ELR (cell line): ENCODE measurements at regions not wholly inside any gene's neighbourhood (a gene's known extent, or its start where the extent isn't known, plus 50 kb on each side); places are given as distances from the start of the nearest gene placed in this dataset.
A peak's percentile ranks its signal among the peaks of the same experiment; 100 is the strongest.

Source experiments
- DNase-seq: peaks from one replicate; pipeline ENCODE4 v3.0.0-alpha.2; 2015; ENCODE audit warnings: low read depth

DNA sequence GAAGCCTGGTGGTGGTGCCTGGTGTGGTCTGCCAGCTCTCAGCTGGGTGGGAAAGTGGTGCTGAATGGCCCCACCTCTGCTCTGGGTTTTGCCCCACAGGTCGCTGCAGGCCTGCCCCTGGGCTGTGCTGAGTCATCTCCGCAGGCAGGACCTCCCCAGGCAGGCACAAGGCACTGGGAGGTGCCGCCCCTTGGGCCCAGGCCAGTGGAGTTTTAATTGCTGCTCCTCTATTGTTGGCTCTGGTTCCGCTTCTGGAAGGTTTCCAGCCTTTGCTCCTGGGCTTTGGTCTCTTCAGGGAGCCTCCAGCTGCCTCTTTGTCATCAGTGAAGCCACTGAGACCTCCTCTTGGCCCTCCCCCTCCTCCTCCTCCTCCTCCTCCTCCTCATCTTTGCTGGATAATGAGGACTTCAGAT lies 180.3 kb upstream of the GRB10 start:
- peak; percentile 41 for DNase-seq

DNA sequence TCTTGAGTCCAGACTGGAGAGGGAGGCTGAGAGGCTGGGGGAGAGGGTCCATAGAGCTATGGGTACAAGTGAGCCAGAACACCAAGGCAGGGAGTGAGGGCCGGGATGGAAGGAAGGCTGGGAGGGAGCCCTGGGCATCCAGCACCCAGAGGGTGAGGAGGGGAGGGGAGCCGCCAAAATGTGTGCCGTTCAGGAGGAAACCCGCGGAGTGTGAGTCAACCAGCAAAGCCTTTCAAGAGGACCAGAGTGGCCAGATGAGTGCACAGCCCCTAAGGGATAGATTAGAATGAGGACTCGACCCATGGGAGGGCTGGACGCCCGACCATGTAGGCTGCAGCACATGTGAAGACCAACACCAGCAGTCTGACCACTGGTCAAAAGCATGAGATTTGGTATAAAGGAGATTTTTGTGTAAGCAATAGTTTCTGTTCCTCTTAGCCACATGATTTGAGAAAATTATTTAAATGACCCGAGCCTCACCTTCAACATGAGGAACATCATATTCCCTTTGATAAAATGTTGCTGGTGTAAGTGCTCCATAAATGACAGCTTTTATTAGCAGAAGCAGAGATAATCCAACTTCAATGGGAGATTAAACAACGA lies 179.7 kb upstream of the GRB10 start:
- DNase-seq = no peak

DNA sequence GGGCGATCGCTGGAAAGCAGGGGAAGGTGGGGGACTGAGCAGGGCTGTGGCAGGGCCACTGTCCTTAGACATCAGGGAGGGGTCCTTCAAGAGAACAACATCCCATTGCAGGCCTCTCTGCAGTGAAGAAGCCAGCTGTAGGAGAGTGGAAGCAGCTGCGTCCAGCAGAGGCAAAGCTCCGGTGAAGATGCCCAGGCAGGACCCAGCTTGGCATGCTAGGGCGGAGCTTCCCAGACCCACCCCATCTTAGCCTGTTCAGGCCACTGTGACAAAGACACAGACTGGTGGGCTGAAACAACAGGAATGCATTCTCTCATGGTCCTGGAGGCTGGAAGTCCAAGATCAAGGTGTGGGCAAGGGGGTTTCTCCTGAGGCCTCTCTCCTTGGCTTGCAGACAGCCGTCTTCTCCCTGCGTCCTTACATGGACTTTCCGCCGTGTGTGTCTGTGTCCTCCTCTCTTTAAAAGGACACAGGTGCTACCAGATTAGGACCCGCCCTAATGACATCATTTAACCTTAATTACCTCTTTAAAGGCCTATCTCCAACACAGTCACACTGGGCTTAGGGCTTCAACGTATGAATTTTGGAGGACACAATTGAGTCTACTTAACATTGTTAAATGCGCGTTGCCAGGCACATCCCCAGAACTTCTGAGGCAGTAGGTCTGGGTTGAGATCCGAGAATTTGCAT lies 178.1 kb upstream of the GRB10 start:
- no peak for DNase-seq

DNA sequence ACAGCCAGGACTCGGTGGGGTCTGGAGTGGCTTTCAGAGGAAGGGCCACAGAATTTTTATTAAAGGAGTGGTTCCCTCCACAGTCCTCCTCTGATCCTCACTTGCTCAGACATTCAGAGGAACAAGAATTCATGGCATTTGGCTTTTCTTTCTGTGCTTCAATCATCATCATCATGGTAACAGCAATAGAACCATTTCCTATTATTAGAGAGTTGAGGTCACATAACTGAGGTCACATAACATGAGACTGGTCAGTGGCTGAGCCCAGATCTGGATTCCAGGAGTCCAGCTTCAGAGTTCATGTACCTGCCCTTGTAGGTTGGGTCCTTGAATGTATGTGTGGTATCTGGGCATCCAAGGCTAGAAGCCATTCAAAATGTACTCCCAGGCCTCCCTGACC lies 177.3 kb upstream of the GRB10 start:
- DNase-seq = no peak

- no peak for DNase-seq
These were observed 176.9 kb upstream of the GRB10 start for GRCh38 chr7:50959560-50959959.

GRCh38 chr7:50957855-50958254 lies 175.2 kb upstream of the GRB10 start:
- DNase-seq = no peak

GRCh38 chr7:50957431-50957830 lies 174.7 kb upstream of the GRB10 start:
- no peak for DNase-seq

DNA sequence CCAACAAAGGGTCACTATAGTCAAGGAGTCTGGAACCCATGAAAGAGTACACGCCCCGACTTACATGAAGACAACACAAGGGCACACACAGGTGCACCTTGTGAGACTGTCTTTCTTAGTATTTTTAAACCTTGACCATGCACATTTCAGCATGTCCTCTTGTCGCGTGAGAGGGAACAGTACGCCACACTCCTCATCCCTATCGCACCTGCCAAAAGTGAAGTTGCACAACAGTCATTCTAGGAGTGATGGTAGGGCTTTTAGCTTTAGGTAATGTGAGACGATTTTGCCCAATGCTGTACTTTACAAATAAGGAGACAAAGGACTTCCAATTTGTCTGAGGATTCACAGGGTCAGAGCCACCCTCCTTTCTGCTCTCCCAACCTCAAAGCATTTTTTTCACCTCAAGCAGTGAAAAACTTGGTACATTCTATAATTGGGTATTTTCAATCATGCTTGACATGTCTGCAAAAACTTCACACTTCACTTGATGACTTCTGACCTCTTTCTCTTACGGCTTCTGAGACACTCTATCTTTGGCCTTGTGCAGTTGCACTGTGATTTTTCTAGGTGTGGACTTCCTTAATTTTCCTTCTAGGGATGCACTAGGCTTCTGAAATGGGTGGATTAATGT lies 173.9 kb upstream of the GRB10 start:
- DNase-seq = no peak

GRCh38 chr7:50954716-50955115 lies 172.0 kb upstream of the GRB10 start:
- DNase-seq = no peak

- no peak for DNase-seq
These were observed 171.5 kb upstream of the GRB10 start for GRCh38 chr7:50954245-50954644.

DNA sequence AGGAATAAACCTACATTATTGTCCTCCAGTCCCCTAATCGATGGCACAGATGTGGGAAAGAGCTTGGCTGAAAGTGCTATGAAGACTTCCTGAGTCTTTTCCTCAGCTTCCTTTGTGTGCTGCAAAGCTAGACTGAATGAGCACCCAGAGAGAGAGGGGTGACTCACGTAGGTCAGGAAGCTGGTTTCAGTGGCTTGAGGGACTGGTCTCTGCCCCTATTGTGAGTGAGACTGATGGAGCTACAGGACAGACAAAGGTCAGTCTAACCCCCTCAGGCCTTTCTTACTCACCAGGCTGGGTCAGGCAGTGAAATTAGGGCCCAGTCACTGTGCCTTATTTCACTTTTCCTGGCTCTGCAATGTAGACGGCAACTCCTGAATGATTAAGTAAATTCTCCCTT lies 171.1 kb upstream of the GRB10 start:
- DNase-seq = peak; percentile 69

DNA sequence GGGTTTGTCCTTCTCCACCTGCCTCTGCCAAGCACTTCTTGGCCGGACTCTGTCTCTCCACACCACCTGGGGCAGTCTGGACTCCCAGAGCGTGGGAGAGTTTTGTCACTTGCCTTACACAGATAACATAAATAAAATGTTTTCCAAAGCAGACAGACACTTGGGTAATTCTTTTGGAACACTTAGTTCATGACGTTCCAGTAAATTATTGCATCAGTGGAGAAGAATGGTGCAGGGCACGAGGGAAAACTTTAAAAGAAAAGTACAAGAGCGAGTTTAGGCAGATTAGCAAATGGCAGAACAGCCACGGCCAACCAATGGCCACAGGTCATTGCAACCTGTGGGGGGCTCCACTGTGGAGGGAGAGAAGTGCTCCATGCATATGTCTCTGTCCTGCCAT lies 170.6 kb upstream of the GRB10 start:
- no peak for DNase-seq

- no peak for DNase-seq
These were observed 169.8 kb upstream of the GRB10 start for GRCh38 chr7:50952544-50952943.

DNA sequence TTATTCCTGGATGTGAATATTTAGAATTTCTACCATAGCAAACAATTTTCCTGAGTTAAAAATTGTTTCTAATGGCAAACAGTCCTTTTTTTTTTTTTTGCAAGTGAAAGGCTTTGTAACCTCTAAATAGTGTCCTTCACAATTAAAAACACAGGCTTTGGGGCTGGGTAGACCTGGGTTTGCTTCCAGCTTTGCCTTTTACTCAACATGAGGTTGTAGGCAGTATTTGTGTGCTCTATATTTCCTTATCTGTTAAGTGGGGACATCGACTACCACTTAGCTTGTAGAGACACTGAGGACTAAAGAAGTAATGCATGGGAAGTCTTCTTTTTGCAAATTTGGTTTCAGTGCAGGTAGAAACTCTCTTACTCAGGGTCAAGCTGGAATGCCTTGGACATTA lies 169.4 kb upstream of the GRB10 start:
- no peak for DNase-seq

- DNase-seq = no peak
These were observed 160.8 kb upstream of the GRB10 start for GRCh38 chr7:50943482-50943881.

DNA sequence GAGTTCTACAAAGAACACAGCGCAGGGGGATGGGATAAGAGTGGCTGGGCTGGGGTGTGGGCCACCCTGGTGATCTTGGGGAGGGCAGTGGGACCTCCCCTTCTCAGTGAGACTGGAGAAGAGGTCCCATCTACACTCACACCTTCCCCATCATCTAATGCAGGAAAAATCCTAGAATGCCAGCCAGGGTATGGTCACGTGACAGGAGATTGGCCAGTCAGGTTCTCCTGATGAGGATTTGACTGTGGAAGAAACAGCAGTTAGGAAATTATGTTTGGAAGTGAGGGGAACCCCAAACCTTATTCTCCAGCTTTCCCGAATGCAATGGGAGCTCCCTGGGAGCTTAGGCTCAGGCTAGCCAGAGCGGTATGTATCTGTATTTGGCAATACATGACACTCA lies 158.8 kb upstream of the GRB10 start:
- no peak for DNase-seq

- no peak for DNase-seq
These were observed 157.9 kb upstream of the GRB10 start for GRCh38 chr7:50940621-50941020.

- no peak for DNase-seq
These were observed 156.3 kb upstream of the GRB10 start for GRCh38 chr7:50939021-50939420.

DNA sequence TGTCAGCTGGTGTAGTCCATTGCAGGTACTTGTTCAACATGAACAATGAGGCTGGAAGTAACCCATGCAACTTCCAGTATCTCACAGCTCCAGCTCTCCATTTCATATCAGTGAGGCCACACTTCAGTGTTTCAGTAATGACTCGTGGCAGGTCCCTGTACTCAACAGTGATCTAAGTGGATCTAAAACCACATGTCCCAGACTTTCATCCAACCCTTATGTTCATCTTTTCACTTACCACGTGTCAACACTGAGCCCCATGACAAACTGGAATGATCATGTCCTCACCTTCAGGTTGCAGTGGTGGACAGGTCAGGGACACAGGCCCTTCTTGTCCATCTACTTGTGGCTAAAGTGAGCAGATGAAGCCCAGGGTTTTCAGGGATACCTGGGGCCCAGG lies 155.0 kb upstream of the GRB10 start:
- DNase-seq = no peak

DNA sequence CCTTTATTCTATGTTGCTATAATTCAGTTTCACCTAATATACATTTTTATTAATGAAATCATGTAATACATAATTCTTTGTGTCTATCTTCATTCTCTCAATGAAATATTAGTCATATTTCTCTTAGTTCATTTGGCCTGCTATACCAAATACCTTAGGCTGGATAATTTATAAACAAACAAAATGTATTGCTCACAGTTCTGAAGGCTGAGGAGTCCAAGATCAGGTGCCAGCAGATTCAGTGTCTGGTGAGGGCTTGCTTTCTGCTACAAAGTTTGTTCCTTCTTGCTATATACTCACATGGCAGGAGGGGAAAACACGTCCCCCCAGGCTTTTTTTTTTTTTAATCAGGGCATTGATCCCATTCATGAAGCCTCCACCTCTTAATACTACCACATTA lies 143.4 kb upstream of the GRB10 start:
- no peak for DNase-seq

- no peak for DNase-seq
These were observed 140.8 kb upstream of the GRB10 start for GRCh38 chr7:50923476-50923875.

- no peak for DNase-seq
These were observed 138.6 kb upstream of the GRB10 start for GRCh38 chr7:50921114-50921813.

DNA sequence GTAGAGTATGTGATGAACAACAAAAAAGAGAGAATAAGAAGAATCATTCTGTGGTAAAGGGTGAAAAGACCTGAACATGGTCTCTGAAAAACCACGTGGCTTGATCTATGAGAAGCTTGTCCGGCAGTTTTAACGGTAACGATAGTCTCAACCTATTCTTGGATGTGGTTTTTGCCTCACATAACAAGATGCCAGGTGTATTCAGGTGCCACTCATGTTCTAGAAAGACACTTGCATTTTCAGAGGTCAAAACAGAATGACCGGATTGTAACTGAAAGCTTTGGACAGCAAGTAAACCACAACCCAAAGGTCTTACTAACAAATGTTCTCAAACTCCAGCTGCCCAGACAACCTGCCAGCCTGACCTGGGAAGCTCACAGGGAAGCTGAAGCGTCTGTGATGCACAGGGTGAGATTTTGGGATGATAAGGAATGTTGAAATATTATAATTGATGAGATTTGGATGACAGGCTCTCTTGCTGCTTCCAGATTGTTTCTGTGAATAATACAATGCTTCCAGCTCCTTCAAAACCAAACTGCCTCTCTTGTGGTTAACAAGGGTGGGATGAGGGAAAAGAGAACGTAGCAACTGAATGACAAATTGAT lies 137.4 kb upstream of the GRB10 start:
- DNase-seq = no peak
